Right renal cortex interstitium (tissue), 3 donors: ENCODE measurements at regions not wholly inside any gene's neighbourhood (a gene's known extent, or its start where the extent isn't known, plus 50 kb on each side); places are given as distances from the start of the nearest gene placed in this dataset.

Experiments used
- DNase-seq, 3 donors: peaks; one replicate each; pipeline ENCODE4 v3.0.0-alpha.2; 2013; ENCODE audit warnings: low read depth in 3 of 3, low spot score in 2 of 3

DNA sequence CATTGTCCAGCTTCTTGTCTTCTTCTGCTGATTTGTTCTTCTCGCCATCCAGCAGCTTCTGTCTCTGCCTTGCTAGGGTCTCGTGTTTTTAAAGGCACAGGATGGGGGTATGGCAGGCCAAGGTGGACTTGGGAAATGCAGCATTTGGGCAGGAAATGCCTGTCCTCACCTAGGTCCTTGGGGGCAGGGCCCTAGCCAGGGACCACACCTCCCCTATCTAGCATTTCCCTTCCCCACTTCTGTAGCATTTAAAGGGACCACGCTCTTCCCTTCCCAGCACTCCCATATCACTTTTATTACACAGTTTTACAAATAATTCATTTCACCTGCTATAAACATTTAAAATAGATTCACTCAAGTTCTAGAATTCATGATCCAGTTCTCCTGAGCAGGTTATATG is 315.4 kb upstream of the LMCD1 start:
- DNase-seq = no peak

DNA sequence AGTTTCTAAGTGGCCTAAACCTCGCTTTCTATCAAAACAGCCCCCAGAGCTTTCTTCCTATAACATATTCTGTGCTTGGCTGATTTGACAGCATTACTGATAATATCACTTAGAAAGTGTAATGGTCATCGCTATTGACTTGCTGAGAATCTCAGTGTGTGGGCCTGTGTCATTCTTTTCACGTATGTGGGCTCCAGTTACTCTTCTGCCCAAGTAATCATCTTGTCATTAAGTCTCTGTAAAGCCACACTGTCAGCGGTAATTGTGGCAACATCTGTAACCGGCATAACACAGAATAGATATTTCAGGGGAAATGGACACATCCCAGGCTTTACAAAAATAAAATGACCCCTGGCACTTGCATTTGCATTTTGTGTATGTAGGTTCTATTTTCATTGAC is 313.6 kb upstream of the LMCD1 start:
- no peak for DNase-seq

DNA sequence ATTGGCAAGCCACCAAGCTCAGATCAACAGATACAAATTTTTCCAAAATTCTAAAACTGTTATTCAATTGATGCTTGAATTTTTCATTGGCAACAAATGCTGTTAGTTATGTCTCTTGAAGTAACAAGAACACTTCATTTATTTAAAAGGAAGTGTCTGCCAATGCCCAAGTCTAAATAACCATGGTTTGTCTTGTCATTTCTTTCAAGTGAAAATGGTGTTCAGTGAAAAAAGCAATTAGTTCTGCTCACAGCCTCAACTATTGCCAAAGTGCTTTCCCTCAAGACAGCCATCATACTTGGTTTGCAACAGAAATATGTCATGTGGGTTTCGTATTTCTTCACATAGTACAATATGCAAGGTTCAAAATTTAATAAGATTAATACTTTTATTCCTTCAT is 312.6 kb upstream of the LMCD1 start:
- no peak for DNase-seq

DNA sequence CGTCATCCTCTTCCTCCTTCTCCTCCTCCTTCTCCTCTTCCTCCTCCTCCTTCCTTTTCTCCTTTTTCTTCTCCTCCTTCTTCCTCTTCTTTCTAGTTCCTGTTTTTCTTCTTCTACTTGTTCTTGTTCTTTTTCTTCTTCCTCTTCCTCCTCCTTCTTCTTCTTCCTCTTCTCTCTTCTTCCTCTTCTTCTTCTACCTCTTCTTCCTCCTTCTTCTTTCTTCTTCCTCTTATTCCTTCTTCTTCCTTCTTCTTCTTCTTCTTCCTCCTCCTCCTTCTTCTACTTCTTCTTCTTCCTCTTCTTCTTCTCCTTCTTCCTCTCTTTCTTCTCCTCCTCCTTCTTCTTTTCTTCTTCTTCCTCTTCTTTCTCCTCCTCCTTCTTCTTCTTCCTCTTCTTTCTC is 310.2 kb upstream of the LMCD1 start:
- DNase-seq = no peak

DNA sequence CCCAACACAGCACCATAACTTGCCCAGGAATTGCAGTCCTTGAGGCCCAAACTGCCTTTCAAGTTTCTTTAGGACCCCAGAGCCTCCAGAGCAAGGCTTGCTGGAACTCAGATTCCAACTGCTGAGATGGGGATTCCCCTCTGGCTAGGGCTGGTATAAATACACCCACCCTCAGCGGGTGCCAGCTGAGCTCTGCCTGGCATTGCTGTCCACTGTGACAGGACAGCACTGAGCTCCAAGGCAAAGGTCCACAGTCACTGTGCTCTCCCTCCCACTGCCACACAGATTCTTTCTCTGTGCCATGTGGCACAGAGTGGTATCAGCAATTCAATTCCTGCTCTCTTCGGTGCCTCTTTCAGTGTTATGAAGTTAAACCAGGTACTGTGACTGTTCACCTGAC is 304.2 kb upstream of the LMCD1 start:
- DNase-seq = no peak

DNA sequence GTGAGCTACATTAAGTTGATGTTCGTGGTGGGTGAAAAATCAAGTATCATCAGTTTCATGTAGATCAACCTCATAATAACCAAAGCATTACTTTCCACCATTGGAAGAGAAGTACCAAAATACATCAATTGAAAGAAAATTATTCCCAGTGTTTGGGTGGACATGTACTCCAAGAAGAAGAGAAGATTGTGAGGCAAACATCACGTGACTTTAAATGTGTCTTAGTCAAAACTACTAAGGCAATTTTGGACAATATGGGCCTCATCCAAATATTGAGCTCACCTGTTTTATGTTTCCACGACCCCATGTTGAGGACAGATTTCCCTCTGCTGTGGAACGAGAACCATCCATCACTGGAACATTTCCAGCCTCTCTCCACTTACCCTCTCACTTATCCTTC is 303.0 kb upstream of the LMCD1 start:
- no peak for DNase-seq

DNA sequence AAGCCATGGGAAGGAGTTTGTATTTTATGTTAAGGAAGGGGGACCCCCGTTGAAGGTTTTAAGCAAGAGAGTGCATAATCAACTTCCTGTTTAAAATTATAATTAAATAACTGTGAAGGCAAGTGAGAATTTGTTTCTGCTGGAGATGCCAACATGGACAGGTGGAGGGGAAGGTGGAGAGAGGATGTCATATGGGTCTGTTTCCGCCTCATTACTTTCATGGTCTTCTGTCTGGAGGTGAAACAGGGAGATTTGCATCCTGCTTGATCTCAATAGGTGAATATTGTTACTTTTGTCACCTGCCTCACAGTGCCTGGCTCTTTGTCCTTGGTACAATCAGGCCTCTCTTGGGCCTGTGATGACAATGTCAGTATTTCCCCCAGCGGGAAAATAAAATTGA is 300.6 kb upstream of the LMCD1 start:
- DNase-seq = no peak

DNA sequence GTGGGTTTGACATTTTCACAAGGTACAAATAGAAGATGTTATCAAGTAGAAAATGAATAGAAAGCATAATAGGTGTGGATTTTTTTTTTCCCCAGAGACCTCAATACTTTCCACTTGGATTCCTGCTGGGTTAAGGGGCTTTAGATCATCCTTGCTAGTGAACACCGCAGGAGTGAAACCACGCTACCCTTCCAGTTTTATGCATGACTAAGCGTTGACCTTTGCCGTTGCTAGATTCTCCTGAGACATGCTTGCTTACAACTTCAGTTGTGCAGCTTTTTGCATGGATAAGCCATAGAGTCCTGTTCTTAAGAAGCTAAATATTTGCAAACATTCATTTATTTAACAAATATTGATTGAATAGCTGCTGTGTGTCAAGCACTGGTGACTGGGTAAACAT is 299.7 kb upstream of the LMCD1 start:
- peak in 1 of 3 donors; percentile 10 for DNase-seq

DNA sequence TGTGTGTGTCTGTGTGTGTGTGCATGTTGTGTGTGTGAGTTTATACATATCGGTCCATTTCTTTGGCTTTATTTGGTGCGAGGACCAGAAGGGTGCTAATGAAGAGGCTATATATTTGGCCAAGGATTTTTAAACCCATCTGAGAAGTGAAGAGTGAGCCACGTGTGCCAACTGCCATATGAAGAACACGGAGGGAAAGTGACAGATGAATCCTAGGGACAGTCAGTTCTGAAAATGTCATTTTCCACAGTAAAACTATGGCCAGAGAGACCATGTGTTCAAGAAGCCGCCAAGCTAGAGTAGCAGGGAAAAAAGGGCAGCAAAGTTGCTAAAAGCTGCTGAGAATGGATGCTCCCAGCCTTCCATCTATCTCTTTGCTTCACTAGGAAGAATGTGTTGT is 297.3 kb upstream of the LMCD1 start:
- DNase-seq = no peak

DNA sequence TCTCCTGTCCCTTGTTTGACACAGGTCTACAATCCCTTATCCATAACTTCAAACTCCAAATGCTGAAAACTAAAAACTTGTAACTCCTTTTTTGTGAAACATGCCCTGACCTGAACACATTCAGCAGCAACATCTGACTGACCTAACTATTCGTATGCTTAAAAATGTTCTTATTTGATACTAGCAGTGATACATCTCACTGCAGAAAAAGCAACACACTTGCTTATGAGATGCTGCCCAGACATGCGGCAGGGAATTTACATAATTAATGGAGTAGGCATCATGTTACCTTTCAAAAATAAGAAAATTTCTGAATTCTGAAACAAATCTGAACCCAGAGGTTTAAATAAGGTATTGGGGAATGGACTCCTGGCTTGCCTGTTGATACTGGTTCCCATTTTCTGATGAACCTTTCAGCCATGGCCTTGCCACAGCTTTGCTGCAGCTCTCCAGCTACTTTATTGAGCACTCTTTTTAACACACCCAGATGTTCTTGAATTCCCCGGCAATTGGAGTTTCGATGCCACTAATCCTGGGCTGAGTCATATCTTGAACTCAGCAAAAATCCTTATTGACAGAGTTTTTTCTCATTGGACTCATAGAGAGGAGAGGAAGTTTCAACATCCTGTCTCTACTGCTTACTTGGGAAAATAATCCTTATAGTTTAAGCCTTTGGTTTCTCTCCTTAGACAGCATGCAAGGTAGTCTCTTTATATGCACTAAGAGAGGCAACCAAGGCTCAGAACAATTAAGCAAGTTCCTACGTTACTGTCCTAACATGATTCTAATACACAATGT is 296.6 kb upstream of the LMCD1 start:
- no peak for DNase-seq

DNA sequence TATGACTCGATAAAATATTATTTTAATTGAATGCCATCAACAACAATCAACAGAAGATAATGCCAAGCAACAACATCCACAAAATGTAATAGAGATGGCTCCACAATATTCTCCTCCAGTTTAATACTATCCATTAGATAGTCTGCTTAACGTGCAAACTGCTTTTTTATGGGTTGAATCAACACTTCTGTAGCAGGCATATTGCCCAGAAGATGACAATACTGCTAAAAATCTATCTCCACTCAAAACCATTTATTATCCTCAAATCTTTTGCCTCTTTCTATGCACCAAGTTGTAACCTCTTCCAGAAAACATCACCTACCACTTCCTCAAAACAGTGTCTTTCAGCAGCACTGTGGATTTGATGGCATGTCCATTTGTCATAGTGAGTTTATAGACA is 295.7 kb upstream of the LMCD1 start:
- no peak for DNase-seq

DNA sequence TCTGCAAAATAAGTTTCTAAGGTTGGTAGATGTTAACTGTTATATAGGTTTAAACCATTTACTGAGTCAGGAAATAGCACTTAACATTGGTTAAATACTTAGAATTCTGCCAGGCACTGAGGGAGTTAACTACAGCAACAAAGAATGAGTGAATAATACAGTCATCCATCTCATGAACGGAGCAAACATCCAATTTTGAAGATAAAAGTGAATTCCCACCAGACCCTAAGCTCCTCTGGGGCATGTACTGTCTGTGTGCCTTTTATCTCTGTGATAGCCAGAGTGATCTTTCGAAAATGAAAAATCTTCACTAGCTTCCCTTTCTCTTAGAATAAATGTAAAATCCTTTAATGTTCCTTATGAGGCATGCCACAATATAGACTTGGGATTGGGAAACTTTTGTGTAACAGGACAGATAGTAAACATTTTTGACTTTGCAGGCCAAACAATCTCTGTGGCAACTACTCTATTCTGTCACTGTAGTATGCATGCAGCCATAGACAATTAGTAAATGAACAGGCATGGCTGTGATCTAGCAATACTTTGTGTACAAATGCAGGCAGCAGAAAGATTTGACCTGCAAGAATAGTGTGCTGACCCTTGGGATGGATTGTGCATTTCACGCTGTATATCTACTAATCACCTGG is 294.5 kb upstream of the LMCD1 start:
- DNase-seq = no peak

DNA sequence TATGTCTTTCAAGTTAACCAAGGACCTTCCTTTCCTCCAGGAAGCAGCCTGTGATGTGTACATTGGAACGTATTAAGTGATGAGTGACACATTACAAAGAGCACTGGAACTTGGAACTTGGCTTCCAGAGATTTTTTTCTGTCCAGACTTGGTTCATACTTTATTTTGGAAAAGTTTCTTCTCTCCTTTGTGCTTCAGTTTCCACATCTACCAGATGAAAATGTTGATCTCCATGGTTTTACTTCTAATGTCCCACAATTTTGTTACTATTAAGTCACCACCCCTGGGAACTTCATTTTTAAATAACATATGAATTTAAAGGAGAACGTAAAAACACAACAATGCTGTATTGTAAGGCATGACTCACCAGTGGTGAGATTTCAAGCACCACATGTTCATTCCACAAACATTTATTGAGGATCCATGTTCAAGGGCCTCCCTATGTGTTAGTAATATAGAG is 290.7 kb upstream of the LMCD1 start:
- DNase-seq = no peak

DNA sequence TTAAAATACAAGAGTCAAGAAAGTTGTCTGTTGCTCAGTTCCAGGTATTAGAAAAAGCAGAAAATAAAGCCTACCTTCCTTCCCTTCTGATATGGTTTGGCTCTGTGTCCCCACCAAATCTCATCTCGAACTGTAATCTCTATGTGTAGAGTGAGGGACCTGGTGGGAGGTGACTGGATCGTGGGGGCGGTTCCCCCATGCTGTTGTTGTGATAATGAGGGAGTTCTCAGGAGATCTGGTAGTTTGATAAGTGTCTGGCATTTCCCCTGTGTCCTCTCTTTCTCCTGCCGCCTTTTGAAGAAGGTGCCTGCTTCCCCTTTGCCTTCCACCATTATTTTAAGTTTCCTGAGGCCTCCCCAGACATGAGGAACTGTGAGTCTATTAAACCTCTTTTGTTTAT is 288.8 kb upstream of the LMCD1 start:
- DNase-seq = no peak

DNA sequence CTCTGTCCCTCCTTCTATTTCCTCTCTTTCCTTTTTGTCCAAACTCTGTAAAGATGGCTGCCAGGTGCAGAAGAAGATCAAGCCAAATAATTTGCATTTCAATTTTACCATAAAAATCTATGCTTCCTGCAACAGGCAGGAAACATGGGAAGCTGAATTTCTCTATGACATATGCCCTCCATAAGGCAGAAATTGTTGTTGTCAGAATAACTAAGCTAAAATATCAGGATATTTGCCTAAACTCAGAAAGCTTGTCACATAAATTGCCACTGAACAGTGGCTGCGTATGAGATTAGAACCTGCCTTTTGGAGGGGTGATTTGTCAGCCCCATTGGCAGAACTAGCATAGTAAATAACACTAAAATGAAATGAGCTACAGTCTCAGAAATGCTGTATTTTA is 288.3 kb upstream of the LMCD1 start:
- no peak for DNase-seq

DNA sequence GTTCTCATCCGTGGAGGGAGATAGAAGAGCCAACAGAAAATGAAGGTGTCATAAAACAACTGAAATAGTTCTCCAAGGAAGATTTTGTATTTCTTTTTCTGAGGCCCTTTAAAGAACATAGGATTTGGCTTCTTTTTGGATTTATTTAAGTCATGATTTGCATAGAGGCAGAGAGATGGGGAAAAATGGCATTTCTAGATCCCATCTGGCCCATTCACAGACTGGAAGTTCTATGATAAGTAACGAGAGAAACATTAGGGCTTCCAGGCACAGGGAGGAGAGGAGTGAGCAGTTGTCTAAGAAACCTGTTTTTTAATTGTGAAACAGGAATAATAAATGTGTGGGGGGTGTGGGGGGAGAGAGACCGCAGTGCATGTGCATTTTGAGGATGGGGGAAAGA is 285.8 kb upstream of the LMCD1 start:
- DNase-seq = no peak

DNA sequence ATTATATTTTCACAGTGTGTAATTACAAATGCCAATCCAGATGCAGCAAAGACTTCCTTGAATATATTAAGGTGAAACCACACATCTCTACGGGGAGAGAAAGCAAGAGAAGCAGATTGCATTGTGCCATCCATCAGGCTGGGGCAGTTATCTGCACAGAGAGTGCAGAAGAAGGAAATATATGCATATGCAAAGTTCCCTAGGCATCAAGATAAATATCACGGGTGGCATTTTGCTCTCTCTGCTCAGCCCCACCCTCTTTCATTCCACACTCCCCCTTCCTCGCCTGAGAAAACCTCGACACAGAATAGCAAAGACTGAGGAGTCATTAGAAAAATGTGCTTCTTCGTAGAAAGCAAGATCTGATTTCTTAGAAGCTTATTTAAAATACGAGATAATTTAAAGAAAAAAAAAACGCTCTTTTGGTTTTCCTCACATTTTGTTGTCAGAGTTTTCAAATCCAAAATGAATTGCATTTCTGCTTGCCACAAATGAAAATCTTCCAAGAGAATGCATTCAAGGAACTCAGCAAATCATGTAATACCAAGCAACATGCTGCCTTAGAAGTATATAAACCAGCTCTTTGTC is 283.2 kb upstream of the LMCD1 start:
- no peak for DNase-seq

DNA sequence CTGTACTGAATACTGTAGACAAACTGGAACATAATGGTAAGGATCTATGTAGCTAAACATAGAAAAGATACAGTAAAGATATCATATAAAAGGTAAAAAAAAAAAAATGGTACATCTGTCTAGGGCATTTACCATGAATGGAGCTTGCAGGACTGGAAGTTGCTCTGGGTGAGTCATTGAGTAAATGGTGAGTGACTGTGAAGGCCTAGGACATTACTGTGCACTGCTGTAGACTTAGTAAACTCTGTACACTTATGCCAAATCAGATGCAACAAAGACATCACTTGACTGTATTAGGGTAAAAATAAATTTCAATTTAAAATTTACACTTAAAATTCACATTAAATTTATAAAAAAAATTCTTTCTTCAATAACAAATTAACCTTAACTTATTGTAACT is 281.3 kb upstream of the LMCD1 start:
- DNase-seq = no peak

DNA sequence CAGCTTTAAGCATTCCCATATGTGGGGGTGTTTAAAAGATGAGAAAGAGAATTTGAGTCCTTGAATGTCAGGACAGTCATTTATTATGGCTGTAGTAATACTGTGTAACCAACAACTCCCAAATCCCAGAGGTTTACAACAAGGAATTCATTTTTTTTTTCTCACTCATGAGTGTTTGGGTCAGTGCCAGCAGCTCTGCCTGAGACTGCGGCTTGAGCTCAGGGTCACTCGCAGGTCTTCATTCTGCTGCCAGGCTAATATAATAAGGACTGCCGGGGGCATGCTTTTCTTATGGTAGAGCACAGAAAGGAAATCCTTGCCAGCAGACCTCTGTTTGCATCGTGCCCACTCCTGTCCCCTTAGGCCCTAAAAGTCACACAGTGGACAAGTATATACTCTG is 277.9 kb upstream of the LMCD1 start:
- DNase-seq = no peak

DNA sequence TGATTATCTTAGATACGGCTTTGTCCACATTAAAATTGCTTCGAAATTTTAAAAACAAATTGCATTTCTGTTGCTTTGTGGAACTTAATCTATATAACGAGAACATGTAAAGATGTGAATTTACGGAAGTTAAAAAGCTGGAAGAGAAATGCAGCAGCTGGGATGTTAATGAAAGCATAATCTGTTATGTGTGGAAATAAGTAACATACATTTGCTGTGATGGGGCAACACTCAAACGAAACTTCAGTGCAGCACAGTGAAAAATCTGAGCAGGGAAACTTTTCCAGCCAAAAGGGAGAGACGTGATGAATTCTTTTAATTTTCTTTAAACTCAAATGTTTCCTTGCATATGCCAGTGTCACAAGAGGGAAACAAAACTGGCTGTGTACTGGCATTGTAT is 276.7 kb upstream of the LMCD1 start:
- no peak for DNase-seq

DNA sequence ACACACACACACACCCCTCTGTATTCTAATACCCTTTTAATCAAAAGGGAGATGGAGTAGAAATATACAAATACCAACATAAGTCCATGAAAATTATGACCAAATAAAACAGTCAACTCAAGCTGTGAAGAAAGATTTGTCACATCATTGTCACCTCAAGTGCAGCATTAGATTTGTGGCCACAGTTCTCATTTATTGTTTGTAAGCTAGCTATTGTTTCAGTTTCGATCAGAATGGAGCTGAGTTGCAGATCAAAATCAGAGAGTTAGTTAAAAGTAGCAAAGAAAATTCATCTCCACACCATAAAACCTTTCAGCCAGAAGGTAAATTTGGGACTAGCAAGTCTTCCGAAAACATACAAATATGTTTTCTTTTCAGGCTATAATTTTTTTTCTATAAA is 267.7 kb upstream of the LMCD1 start:
- DNase-seq = no peak

DNA sequence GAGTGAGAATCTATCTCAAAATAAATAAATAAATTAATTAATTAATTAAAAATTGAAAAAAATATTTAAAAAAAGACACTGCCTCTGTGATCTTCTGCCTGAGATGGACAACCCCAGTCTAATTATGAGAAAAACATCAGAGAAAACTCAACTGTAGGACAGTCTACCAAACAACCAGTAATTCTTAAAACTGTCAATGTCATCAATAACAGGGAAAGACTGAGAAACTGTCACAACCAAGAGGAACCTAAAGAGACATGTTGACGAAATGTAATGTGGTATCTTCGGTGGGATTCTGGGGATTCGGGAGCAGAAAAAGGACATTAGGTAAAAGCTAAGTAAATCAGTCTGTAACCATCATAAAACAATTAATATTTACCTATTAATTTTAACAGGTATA is 265.4 kb upstream of the LMCD1 start:
- DNase-seq = no peak
